ENCODE measurements at regions not wholly inside any gene's neighbourhood (a gene's known extent, or its start where the extent isn't known, plus 50 kb on each side); places are given as distances from the start of the nearest gene placed in this dataset.

DNA sequence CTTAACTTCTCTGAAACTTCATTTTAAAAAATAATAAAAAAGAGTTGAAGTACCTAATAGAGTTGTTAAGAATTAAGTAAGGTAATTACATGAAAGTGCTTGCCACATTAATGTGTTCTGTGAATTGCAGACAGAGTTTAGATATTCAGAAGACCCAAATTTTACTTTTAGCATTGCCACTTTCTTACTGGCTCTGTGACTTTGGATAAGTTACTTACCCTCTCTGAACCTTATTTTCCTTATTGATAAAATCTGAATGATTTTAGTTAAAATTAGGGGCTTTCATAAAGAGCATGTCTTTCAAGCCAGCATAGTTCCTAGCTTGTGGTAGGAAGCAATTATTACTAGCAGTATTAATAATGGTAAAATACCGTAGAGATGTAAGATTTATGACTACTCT, 101.2 kb upstream of the CREB1 start:
- no peak overlapping the region for H3K27ac ChIP-seq
- DNase-seq (ENCODE audit: low spot score) = no peak
- H3K36me3 ChIP-seq = no peaks in the 10 kb centered on the region
- no peaks in the 10 kb centered on the region for H3K27me3 ChIP-seq
- TF ChIP-seq, protein P1, sequence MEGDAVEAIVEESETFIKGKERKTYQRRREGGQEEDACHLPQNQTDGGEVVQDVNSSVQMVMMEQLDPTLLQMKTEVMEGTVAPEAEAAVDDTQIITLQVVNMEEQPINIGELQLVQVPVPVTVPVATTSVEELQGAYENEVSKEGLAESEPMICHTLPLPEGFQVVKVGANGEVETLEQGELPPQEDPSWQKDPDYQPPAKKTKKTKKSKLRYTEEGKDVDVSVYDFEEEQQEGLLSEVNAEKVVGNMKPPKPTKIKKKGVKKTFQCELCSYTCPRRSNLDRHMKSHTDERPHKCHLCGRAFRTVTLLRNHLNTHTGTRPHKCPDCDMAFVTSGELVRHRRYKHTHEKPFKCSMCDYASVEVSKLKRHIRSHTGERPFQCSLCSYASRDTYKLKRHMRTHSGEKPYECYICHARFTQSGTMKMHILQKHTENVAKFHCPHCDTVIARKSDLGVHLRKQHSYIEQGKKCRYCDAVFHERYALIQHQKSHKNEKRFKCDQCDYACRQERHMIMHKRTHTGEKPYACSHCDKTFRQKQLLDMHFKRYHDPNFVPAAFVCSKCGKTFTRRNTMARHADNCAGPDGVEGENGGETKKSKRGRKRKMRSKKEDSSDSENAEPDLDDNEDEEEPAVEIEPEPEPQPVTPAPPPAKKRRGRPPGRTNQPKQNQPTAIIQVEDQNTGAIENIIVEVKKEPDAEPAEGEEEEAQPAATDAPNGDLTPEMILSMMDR (IDR thresholded peaks at IDR 0.05) = no peak
- H3K9me3 ChIP-seq = no peaks in the 10 kb centered on the region
- no peak overlapping the region for H3K4me3 ChIP-seq
- H3K4me1 ChIP-seq = no peaks in the 10 kb centered on the region

DNA sequence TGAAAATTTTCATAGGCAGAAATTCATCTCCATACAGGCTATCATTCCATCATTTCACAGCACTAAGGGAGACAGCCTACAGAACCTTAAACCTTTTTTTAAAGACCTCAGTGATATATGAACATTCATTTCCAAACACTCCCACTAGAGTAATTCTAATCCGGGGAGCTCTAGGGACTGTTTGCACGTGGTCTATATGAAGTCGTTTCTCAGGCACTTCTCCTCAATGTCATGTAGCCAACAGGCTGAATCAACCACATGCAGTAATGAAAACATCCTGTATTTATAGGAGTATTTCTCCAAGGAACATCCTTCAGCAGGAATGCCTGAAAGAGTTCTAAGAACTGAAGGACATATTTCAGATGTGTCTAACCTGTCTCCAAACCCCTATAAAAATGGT, 97.3 kb upstream of the CREB1 start:
- TF ChIP-seq, protein P1 (IDR thresholded peaks at IDR 0.05) = no peak
- no peaks in the 10 kb centered on the region for H3K9me3 ChIP-seq
- no peak for DNase-seq (ENCODE audit: low spot score)
- no peaks in the 10 kb centered on the region for H3K27me3 ChIP-seq
- no peaks in the 10 kb centered on the region for H3K4me1 ChIP-seq
- no peaks in the 10 kb centered on the region for H3K36me3 ChIP-seq
- no peak overlapping the region for H3K27ac ChIP-seq
- no peak overlapping the region for H3K4me3 ChIP-seq

DNA sequence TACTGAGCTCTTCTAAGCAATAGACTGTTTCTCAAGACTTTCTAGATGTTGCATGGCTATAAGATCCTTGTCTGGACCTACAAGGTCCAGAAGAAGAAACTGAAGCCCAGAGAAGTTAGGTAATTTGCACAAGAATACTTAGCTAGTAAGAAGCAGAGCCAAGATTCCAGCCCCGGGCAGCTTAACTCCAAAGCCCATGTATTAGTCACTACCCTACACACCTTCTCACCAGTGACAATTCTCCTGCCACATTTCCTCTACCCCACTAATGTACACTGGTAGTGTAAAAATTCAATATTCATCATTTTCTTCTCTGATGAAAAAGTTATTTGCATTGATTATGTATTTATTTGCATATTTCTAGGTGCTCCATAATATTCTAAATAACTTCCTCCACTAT, 95.5 kb upstream of the CREB1 start:
- H3K27me3 ChIP-seq = no peaks in the 10 kb centered on the region
- no peak overlapping the region for H3K4me3 ChIP-seq
- no peak for DNase-seq (ENCODE audit: low spot score)
- no peaks in the 10 kb centered on the region for H3K36me3 ChIP-seq
- TF ChIP-seq, protein P1 (IDR thresholded peaks at IDR 0.05) = no peak
- H3K4me1 ChIP-seq = no peaks in the 10 kb centered on the region
- H3K9me3 ChIP-seq = no peaks in the 10 kb centered on the region
- no peak overlapping the region for H3K27ac ChIP-seq

GRCh38 chr2:207434899-207435465, 94.8 kb upstream of the CREB1 start:
- H3K4me1 ChIP-seq = no peaks in the 10 kb centered on the region
- TF ChIP-seq, protein P1 (IDR thresholded peaks at IDR 0.05) = no peak

DNA sequence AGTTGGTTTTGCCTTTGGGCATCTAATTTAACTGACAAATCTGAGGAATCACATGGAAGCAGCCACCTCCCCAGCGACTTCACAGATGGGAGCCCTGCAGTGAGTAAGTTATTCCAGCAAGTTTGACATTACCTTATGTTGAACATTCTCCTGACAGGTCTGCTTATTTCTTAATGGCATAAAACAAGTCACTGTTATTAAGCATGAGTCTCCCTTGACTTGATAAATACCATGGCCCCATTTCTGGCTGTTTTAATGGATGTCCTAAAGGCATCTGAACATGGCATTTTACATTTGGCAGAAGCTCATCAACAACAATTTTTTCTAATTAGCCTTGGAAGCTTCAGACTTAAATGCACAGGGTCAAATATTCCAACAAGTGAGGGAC, 92.6 kb upstream of the CREB1 start:
- Histone ChIP-seq H3K27me3 (no peaks in the 10 kb centered on the region), H3K4me1 (no peaks in the 10 kb centered on the region), H3K9me3 (no peaks in the 10 kb centered on the region), H3K36me3 (no peaks in the 10 kb centered on the region), H3K4me3 (no peak overlapping the region), H3K27ac (no peak overlapping the region)
- no peak for DNase-seq (ENCODE audit: low spot score)
- TF ChIP-seq, protein P1 (IDR thresholded peaks at IDR 0.05) = no peak

More at GRCh38 chr2:207434899-207435465, 94.8 kb upstream of the CREB1 start:
- no peak for DNase-seq (ENCODE audit: low spot score)
- Histone ChIP-seq H3K4me3 (no peak overlapping the region), H3K36me3 (no peaks in the 10 kb centered on the region), H3K27ac (no peak overlapping the region), H3K9me3 (no peaks in the 10 kb centered on the region), H3K27me3 (no peaks in the 10 kb centered on the region)

GRCh38 chr2:207437524-207438143, 92.1 kb upstream of the CREB1 start:
- no peaks in the 10 kb centered on the region for H3K4me1 ChIP-seq
- H3K36me3 ChIP-seq = no peaks in the 10 kb centered on the region
- TF ChIP-seq, protein P1 (IDR thresholded peaks at IDR 0.05) = no peak
- H3K4me3 ChIP-seq = no peak overlapping the region
- H3K27me3 ChIP-seq = no peaks in the 10 kb centered on the region
- H3K27ac ChIP-seq = no peak overlapping the region
- H3K9me3 ChIP-seq = no peaks in the 10 kb centered on the region
- no peak for DNase-seq (ENCODE audit: low spot score)

All from right atrium auricular region (tissue), 2 donors.